H9 (cell line): ENCODE measurements at regions not wholly inside any gene's neighbourhood (a gene's known extent, or its start where the extent isn't known, plus 50 kb on each side); places are given as distances from the start of the nearest gene placed in this dataset.

Experiments used
- DNase-seq: peaks from one replicate; pipeline ENCODE4 v3.0.0-alpha.2; 2017
- H2AFZ ChIP-seq: one replicate; pipeline ENCODE4 v1.6.1; 2013; ENCODE audit warnings: mild to moderate bottlenecking, low read length, control low read depth, moderate library complexity
- H2AK5ac ChIP-seq: 2 replicates; pipeline ENCODE4 v1.6.1; 2013; ENCODE audit warnings: low read length, control low read depth, mixed read lengths; ENCODE audit not compliant: insufficient read length
- H2BK120ac ChIP-seq: one replicate; pipeline ENCODE4 v1.6.1; 2013; ENCODE audit warnings: low read depth, mild to moderate bottlenecking, low read length, control low read depth, inconsistent platforms; ENCODE audit not compliant: poor library complexity, severe bottlenecking
- H2BK12ac ChIP-seq: 2 replicates; pipeline ENCODE4 v1.6.1; 2013; ENCODE audit warnings: low read length, control low read depth, mixed read lengths, low read depth; ENCODE audit not compliant: insufficient read length
- H2BK15ac ChIP-seq: 2 replicates; pipeline ENCODE4 v1.6.1; 2013; ENCODE audit warnings: low read depth, low read length, control low read depth
- H2BK20ac ChIP-seq: one replicate; pipeline ENCODE4 v1.6.1; 2013; ENCODE audit warnings: low read depth, mild to moderate bottlenecking, low read length, control low read depth, inconsistent platforms; ENCODE audit not compliant: poor library complexity, severe bottlenecking
- H2BK5ac ChIP-seq: 2 replicates; pipeline ENCODE4 v1.6.1; 2013; ENCODE audit warnings: low read length, control low read depth, mixed read lengths; ENCODE audit not compliant: insufficient read length
- H3K14ac ChIP-seq: 2 replicates; pipeline ENCODE4 v1.6.1; 2013; ENCODE audit warnings: low read length, control low read depth; ENCODE audit not compliant: insufficient read depth
- H3K18ac ChIP-seq: 2 replicates; pipeline ENCODE4 v1.6.1; 2013; ENCODE audit warnings: low read depth, mild to moderate bottlenecking, mixed read lengths, low read length, control low read depth; ENCODE audit not compliant: insufficient read length
- H3K23ac ChIP-seq: 2 replicates; pipeline ENCODE4 v1.6.1; 2013; ENCODE audit warnings: low read length, control low read depth, mixed read lengths, low read depth; ENCODE audit not compliant: insufficient read length
- H3K23me2 ChIP-seq: 2 replicates; pipeline ENCODE4 v1.6.1; 2013; ENCODE audit warnings: low read depth, mild to moderate bottlenecking, mixed read lengths, low read length, control low read depth; ENCODE audit not compliant: insufficient read length, poor library complexity, severe bottlenecking
- H3K27ac ChIP-seq: 2 replicates; pipeline ENCODE4 v1.5.1; 2013; ENCODE audit warnings: low read length, control low read depth, mixed read lengths, low read depth; ENCODE audit not compliant: insufficient read length
- H3K27me3 ChIP-seq: 2 replicates; pipeline ENCODE4 v1.6.1; 2013; ENCODE audit warnings: low read length, control low read depth, inconsistent platforms; ENCODE audit not compliant: insufficient read depth
- H3K4ac ChIP-seq: 2 replicates; pipeline ENCODE4 v1.6.1; 2013; ENCODE audit warnings: low read depth, mild to moderate bottlenecking, control low read depth, inconsistent platforms, low read length, moderate library complexity
- H3K4me1 ChIP-seq: 2 replicates; pipeline ENCODE4 v1.6.1; 2013; ENCODE audit warnings: low read length, control low read depth, inconsistent platforms; ENCODE audit not compliant: insufficient read depth
- H3K4me2 ChIP-seq: 2 replicates; pipeline ENCODE4 v1.6.1; 2013; ENCODE audit warnings: low read length, control low read depth, mixed read lengths; ENCODE audit not compliant: insufficient read length, insufficient read depth
- H3K56ac ChIP-seq: 2 replicates; pipeline ENCODE4 v1.6.1; 2013; ENCODE audit warnings: low read depth, mild to moderate bottlenecking, mixed read lengths, low read length, control low read depth; ENCODE audit not compliant: insufficient read length
- H3K79me1 ChIP-seq: 2 replicates; pipeline ENCODE4 v1.6.1; 2013; ENCODE audit warnings: low read depth, mild to moderate bottlenecking, moderate library complexity, low read length, control low read depth, inconsistent platforms; ENCODE audit not compliant: insufficient read depth, poor library complexity, severe bottlenecking
- H3K79me2 ChIP-seq: 2 replicates; pipeline ENCODE4 v1.6.1; 2013; ENCODE audit warnings: low read length, control low read depth, inconsistent platforms; ENCODE audit not compliant: insufficient read depth
- H3K9ac ChIP-seq: 2 replicates; pipeline ENCODE4 v1.6.1; 2013; ENCODE audit warnings: low read length, control low read depth, mixed read lengths; ENCODE audit not compliant: insufficient read length; ENCODE audit errors: extremely low read depth
- H3K9me3 ChIP-seq: one replicate; pipeline ENCODE4 v1.6.1; 2013; ENCODE audit warnings: low read depth, low read length, inconsistent platforms; ENCODE audit not compliant: control insufficient read depth
- H3T11ph ChIP-seq: one replicate; pipeline ENCODE4 v1.6.1; 2013; ENCODE audit warnings: mild to moderate bottlenecking, low read length, control low read depth, inconsistent platforms
- H4K20me1 ChIP-seq: one replicate; pipeline ENCODE4 v1.6.1; 2013; ENCODE audit not compliant: control insufficient read depth, insufficient read length, insufficient read depth
- H4K5ac ChIP-seq: 2 replicates; pipeline ENCODE4 v1.6.1; 2013; ENCODE audit warnings: low read depth, mild to moderate bottlenecking, mixed read lengths, low read length, control low read depth; ENCODE audit not compliant: insufficient read length
- H4K8ac ChIP-seq: replicated peaks from 2 replicates; pipeline ENCODE4 v1.6.1; 2013; ENCODE audit warnings: low read length, control low read depth, mixed read lengths, low read depth; ENCODE audit not compliant: insufficient read length
- H4K91ac ChIP-seq: 2 replicates; pipeline ENCODE4 v1.6.1; 2013; ENCODE audit warnings: low read depth, mild to moderate bottlenecking, moderate library complexity, mixed read lengths, low read length, control low read depth; ENCODE audit not compliant: insufficient read length
- H3K27ac Mint-ChIP-seq, 3 experiments: 2 replicates in 2 of 3; 3 replicates in 1 of 3; pipeline ENCODE4 v1.8.0; 2020 to 2021; ENCODE audit warnings: mixed read lengths in 3 of 3, mild to moderate bottlenecking in 1 of 3, moderate library complexity in 1 of 3
- H3K27me3 Mint-ChIP-seq: 2 replicates; pipeline ENCODE4 v1.8.0; 2021; ENCODE audit warnings: low read depth, mild to moderate bottlenecking, moderate library complexity, mixed read lengths
- H3K36me3 Mint-ChIP-seq, 3 experiments: 2 replicates in 2 of 3; 3 replicates in 1 of 3; pipeline ENCODE4 v1.8.0; 2020 to 2021; ENCODE audit warnings: low read depth in 3 of 3, mixed read lengths in 3 of 3; ENCODE audit not compliant: insufficient read depth in 1 of 3
- H3K4me1 Mint-ChIP-seq, 2 experiments: 2 replicates each; pipeline ENCODE4 v1.8.0; 2020; ENCODE audit warnings: mixed read lengths in 2 of 2
- H3K4me3 Mint-ChIP-seq, 2 experiments: 2 replicates in 1 of 2; 3 replicates in 1 of 2; pipeline ENCODE4 v1.8.0; 2020 to 2021; ENCODE audit warnings: mild to moderate bottlenecking in 2 of 2, mixed read lengths in 2 of 2, moderate library complexity in 1 of 2
- H3K9me3 Mint-ChIP-seq, 2 experiments: 2 replicates in 1 of 2; 3 replicates in 1 of 2; pipeline ENCODE4 v1.8.0; 2020; ENCODE audit warnings: mild to moderate bottlenecking in 2 of 2, mixed read lengths in 2 of 2, moderate library complexity in 1 of 2
- WGBS: extraction: QIAGEN DNeasy Blood & Tissue Kit; methylation state at CpG from one replicate; pipeline ENCODE4 v1.1.7; 2013; ENCODE audit warnings: missing lambda C conversion rate, low lambda C conversion rate, mixed read lengths; ENCODE audit not compliant: insufficient read length; ENCODE audit errors: extremely low coverage; 5-methylcytosine and 5-hydroxymethylcytosine counted together
- TF ChIP-seq, protein P1 (sequence below): fragments of 200-600 bp; sonication (generic); conservative IDR thresholded peaks from 3 replicates; pipeline ENCODE4 v1.8.0; 2021; ENCODE audit warnings: antibody characterized with exemption, mild to moderate bottlenecking

DNA sequence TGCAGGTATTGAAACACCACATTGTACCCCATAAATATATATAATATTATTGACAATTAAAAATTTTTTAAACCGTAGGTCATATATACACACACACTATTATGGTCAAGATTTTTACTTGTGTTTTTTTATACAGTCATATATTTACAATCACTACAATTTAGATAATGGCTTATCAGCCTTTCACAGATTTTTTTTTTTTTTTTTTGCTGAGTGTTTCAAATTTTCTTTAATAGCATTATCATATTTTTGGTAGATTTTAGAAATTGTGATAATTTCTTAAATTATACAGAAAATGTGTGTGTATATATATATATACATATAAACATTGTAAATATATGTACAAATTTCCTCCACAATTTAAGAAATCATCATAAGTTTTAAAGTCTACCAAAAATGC lies 68.6 kb upstream of the RGS2 start:
- no peak overlapping the region for H2BK5ac ChIP-seq
- Mint-ChIP-seq H3K9me3 (peaks cover 8 to 14% of the 10 kb centered on the region in 2 experiments; a peak in 4 of 5 replicates), H3K36me3 (peaks cover 2 to 9% (median 4%) of the 10 kb centered on the region in 3 experiments; a peak in 4 of 7 replicates), H3K27me3 (no peaks in the 10 kb centered on the region; the same call in 1 of the 2 replicates), H3K4me3 (no peak overlapping the region), H3K4me1 (no peaks in the 10 kb centered on the region), H3K27ac (no peak overlapping the region)
- no peak overlapping the region for H3K23ac ChIP-seq
- no CpG with 5 or more reads among the region's 1 CpG for WGBS
- H3K9me3 ChIP-seq = no peaks in the 10 kb centered on the region
- no peak overlapping the region for H2BK20ac ChIP-seq
- H3K56ac ChIP-seq = no peak overlapping the region
- no peak overlapping the region for H3K4ac ChIP-seq
- no peak overlapping the region for H2AK5ac ChIP-seq
- H3K4me2 ChIP-seq = no peak overlapping the region
- no peak overlapping the region for H2BK12ac ChIP-seq
- H4K5ac ChIP-seq = no peak overlapping the region
- no peak overlapping the region for H3K18ac ChIP-seq
- no peaks in the 10 kb centered on the region for H3K23me2 ChIP-seq
- TF ChIP-seq, protein P1, sequence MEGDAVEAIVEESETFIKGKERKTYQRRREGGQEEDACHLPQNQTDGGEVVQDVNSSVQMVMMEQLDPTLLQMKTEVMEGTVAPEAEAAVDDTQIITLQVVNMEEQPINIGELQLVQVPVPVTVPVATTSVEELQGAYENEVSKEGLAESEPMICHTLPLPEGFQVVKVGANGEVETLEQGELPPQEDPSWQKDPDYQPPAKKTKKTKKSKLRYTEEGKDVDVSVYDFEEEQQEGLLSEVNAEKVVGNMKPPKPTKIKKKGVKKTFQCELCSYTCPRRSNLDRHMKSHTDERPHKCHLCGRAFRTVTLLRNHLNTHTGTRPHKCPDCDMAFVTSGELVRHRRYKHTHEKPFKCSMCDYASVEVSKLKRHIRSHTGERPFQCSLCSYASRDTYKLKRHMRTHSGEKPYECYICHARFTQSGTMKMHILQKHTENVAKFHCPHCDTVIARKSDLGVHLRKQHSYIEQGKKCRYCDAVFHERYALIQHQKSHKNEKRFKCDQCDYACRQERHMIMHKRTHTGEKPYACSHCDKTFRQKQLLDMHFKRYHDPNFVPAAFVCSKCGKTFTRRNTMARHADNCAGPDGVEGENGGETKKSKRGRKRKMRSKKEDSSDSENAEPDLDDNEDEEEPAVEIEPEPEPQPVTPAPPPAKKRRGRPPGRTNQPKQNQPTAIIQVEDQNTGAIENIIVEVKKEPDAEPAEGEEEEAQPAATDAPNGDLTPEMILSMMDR = no peak
- H3T11ph ChIP-seq = no peak overlapping the region
- H3K27ac ChIP-seq = no peak overlapping the region
- H4K20me1 ChIP-seq = no peaks in the 10 kb centered on the region
- no peak overlapping the region for H4K8ac ChIP-seq
- H3K79me1 ChIP-seq = no peaks in the 10 kb centered on the region
- H3K79me2 ChIP-seq = no peaks in the 10 kb centered on the region
- no peaks in the 10 kb centered on the region for H3K27me3 ChIP-seq
- no peak overlapping the region for H3K14ac ChIP-seq
- H2BK120ac ChIP-seq = no peak overlapping the region
- no peak overlapping the region for H3K9ac ChIP-seq
- H4K91ac ChIP-seq = no peak overlapping the region
- H2BK15ac ChIP-seq = no peak overlapping the region
- DNase-seq = no peak
- H3K4me1 ChIP-seq = no peaks in the 10 kb centered on the region
- no peak overlapping the region for H2AFZ ChIP-seq
